ENCODE measurements at regions not wholly inside any gene's neighbourhood (a gene's known extent, or its start where the extent isn't known, plus 50 kb on each side); places are given as distances from the start of the nearest gene placed in this dataset.
A peak's percentile ranks its signal among the peaks of the same experiment; 100 is the strongest.

DNA sequence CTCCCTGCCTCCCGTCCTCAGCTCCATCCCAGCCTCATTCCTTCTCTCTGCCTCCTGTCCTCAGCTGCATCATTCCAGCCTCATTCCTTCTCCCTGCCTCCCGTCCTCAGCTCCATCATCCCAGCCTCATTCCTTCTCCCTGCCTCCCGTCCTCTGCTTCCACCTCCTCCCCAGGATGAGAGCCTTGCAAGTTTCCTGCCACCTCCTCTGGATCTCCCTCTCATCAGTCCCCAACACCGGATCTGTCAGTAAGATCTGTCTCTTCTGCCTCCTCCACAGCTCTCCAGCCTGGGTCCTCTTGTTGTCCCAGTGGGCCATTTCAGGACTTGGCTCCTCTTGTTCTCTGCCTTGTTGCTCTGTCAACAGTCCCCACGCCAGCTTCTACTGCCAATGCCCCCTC, 130.9 kb downstream of the NDUFA10 start:
- Histone ChIP-seq H3K27ac (ENCODE audit: low read length) (no peak overlapping the region), H3K4me3 (ENCODE audit: low read length) (no peak overlapping the region), H3K4me1 (ENCODE audit: control insufficient read depth, insufficient read depth, low read length) (peaks cover 12% of the 10 kb centered on the region), H3K36me3 (ENCODE audit: control insufficient read depth, insufficient read depth, low read length) (no peaks in the 10 kb centered on the region), H3K27me3 (ENCODE audit: control insufficient read depth, insufficient read depth, low read length) (no peaks in the 10 kb centered on the region), H3K9me3 (ENCODE audit: control insufficient read depth, insufficient read depth, low read length) (no peaks in the 10 kb centered on the region)
- WGBS (ENCODE audit: insufficient coverage): 83% methylated on average over 5 of the region's 5 CpGs
- intact Hi-C loops (cut with micrococcal nuclease): no loop called here
- no peak for ATAC-seq
- Mint-ChIP-seq H3K27me3 (ENCODE audit: low read depth in 2 of 2) (peaks cover 18 to 32% of the 10 kb centered on the region in 2 donors), H3K9me3 (no peaks in the 10 kb centered on the region), H3K4me1 (no peaks in the 10 kb centered on the region), H3K4me3 (no peak overlapping the region), H3K27ac (peak overlapping the region in 1 of 2 donors; percentile 13), H3K36me3 (no peaks in the 10 kb centered on the region)
- DNase-seq: no peak
- TF ChIP-seq, protein P1, sequence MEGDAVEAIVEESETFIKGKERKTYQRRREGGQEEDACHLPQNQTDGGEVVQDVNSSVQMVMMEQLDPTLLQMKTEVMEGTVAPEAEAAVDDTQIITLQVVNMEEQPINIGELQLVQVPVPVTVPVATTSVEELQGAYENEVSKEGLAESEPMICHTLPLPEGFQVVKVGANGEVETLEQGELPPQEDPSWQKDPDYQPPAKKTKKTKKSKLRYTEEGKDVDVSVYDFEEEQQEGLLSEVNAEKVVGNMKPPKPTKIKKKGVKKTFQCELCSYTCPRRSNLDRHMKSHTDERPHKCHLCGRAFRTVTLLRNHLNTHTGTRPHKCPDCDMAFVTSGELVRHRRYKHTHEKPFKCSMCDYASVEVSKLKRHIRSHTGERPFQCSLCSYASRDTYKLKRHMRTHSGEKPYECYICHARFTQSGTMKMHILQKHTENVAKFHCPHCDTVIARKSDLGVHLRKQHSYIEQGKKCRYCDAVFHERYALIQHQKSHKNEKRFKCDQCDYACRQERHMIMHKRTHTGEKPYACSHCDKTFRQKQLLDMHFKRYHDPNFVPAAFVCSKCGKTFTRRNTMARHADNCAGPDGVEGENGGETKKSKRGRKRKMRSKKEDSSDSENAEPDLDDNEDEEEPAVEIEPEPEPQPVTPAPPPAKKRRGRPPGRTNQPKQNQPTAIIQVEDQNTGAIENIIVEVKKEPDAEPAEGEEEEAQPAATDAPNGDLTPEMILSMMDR (IDR thresholded peaks at IDR 0.05): no peak

DNA sequence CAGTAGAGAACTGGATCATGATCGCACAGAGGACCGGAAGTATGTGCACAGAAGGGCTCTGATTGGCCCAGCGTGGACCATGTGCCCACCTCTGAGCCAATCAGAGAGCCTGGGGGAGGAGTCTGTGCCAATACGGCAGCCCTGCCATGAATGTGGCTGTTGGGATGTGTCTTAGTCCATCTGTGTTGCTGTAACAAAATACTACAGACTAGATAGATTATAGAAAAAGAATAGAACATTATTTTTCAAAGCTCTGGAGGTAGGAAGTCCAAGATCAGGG, 132.0 kb downstream of the NDUFA10 start:
- ATAC-seq (peak in 2 of 3 donors; percentile 44 to 46), DNase-seq (no peak)
- no peak overlapping the region for H3K4me3 Mint-ChIP-seq
- TF ChIP-seq, protein P1 (IDR thresholded peaks at IDR 0.05): no peak
- no peak overlapping the region for H3K4me3 ChIP-seq (ENCODE audit: low read length)
- no peaks in the 10 kb centered on the region for H3K9me3 Mint-ChIP-seq
- intact Hi-C loops (cut with micrococcal nuclease): no loop called here
- no peaks in the 10 kb centered on the region for H3K36me3 Mint-ChIP-seq
- no peaks in the 10 kb centered on the region for H3K36me3 ChIP-seq (ENCODE audit: control insufficient read depth, insufficient read depth, low read length)
- H3K27me3 Mint-ChIP-seq (ENCODE audit: low read depth in 2 of 2): peaks cover 19 to 32% of the 10 kb centered on the region in 2 donors
- H3K4me1 ChIP-seq (ENCODE audit: control insufficient read depth, insufficient read depth, low read length): peaks cover 12% of the 10 kb centered on the region
- WGBS (ENCODE audit: insufficient coverage): 73% methylated on average over 4 of the region's 4 CpGs
- H3K27me3 ChIP-seq (ENCODE audit: control insufficient read depth, insufficient read depth, low read length): no peaks in the 10 kb centered on the region
- H3K9me3 ChIP-seq (ENCODE audit: control insufficient read depth, insufficient read depth, low read length): no peaks in the 10 kb centered on the region
- no peaks in the 10 kb centered on the region for H3K4me1 Mint-ChIP-seq
- H3K27ac Mint-ChIP-seq: no peak overlapping the region
- H3K27ac ChIP-seq (ENCODE audit: low read length): no peak overlapping the region

DNA sequence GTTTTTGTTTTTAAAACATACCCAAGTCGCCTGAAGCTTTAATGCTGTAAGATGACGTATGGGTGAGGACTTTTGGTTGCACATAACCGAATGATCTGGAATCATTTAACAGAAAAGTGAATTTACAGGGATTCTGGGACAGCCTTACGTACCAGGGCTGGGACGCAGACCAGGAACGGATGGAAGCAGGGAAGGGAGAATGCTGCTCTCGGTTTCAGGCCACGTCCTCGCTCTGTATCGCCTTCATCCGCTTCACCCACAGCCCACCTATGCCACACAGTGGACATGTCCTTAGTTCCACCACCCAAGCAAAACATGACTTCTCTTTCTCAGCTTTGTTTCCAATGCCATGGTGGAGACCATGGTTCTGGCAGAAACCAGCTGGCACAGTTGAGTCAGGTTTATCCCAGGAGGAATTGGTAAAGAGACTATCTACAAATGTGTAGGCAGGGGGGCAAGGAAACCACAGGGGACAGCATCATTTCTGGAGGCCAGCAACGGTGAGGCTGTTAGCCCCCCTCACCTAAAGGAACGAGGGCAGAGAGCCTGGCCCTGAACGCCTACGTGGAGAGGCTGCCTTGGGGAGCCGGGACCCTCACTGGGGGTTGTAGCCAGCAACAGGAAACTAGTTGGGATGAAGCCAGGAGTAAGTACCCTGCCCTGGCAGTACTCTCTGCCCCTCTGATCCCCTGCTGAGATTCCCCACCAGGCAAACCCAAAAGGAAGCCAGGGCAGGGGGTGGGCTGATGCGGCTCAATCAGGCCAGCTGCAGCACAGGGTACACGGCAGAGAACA, 132.5 kb downstream of the NDUFA10 start:
- TF ChIP-seq, protein P1 (IDR thresholded peaks at IDR 0.05): no peak
- 89% methylated on average over 18 of the region's 18 CpGs for WGBS (ENCODE audit: insufficient coverage)
- H3K4me1 Mint-ChIP-seq: no peaks in the 10 kb centered on the region
- no peaks in the 10 kb centered on the region for H3K9me3 ChIP-seq (ENCODE audit: control insufficient read depth, insufficient read depth, low read length)
- H3K4me1 ChIP-seq (ENCODE audit: control insufficient read depth, insufficient read depth, low read length): peaks cover 12% of the 10 kb centered on the region
- H3K36me3 ChIP-seq (ENCODE audit: control insufficient read depth, insufficient read depth, low read length): no peaks in the 10 kb centered on the region
- H3K36me3 Mint-ChIP-seq: no peaks in the 10 kb centered on the region
- H3K27me3 Mint-ChIP-seq (ENCODE audit: low read depth in 2 of 2): peaks cover 19 to 32% of the 10 kb centered on the region in 2 donors
- H3K9me3 Mint-ChIP-seq: no peaks in the 10 kb centered on the region
- H3K27me3 ChIP-seq (ENCODE audit: control insufficient read depth, insufficient read depth, low read length): no peaks in the 10 kb centered on the region
- no peak overlapping the region for H3K4me3 ChIP-seq (ENCODE audit: low read length)
- no peak overlapping the region for H3K27ac ChIP-seq (ENCODE audit: low read length)
- DNase-seq: no peak
- ATAC-seq: no peak
- no peak overlapping the region for H3K27ac Mint-ChIP-seq
- no peak overlapping the region for H3K4me3 Mint-ChIP-seq
- intact Hi-C loops (cut with micrococcal nuclease): no loop called here

DNA sequence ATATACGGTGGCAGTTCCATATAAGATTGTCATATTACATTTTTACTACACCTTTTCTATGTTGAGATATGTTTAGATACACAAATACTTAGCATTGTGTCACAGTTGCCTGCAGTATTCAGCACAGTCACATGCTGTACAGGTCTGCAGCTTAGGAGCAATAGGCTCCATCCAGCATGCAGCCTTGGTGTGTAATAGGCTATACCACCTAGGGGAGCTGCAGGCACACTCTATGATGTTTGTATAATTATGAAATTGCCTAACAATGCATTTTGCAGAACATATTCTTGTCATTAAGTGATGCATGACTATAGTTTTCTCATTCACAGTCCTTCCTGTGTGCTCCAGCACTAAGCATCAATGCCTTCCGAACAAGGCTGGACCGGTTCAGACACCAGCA, 133.4 kb downstream of the NDUFA10 start:
- TF ChIP-seq, protein P1 (IDR thresholded peaks at IDR 0.05): no peak
- no peak overlapping the region for H3K4me3 Mint-ChIP-seq
- intact Hi-C loops (cut with micrococcal nuclease): no loop called here
- Histone ChIP-seq H3K27ac (ENCODE audit: low read length) (no peak overlapping the region), H3K9me3 (ENCODE audit: control insufficient read depth, insufficient read depth, low read length) (no peaks in the 10 kb centered on the region), H3K27me3 (ENCODE audit: control insufficient read depth, insufficient read depth, low read length) (no peaks in the 10 kb centered on the region), H3K4me3 (ENCODE audit: low read length) (no peak overlapping the region), H3K36me3 (ENCODE audit: control insufficient read depth, insufficient read depth, low read length) (no peaks in the 10 kb centered on the region), H3K4me1 (ENCODE audit: control insufficient read depth, insufficient read depth, low read length) (peaks cover 12% of the 10 kb centered on the region)
- H3K4me1 Mint-ChIP-seq: no peaks in the 10 kb centered on the region
- peaks cover 19 to 31% of the 10 kb centered on the region in 2 donors for H3K27me3 Mint-ChIP-seq (ENCODE audit: low read depth in 2 of 2)
- H3K27ac Mint-ChIP-seq: no peak overlapping the region
- no peak for DNase-seq
- no peak for ATAC-seq
- WGBS (ENCODE audit: insufficient coverage): 100% methylated on average over 3 of the region's 3 CpGs
- H3K9me3 Mint-ChIP-seq: no peaks in the 10 kb centered on the region
- no peaks in the 10 kb centered on the region for H3K36me3 Mint-ChIP-seq
